ENCODE measurements at regions not wholly inside any gene's neighbourhood (a gene's known extent, or its start where the extent isn't known, plus 50 kb on each side); places are given as distances from the start of the nearest gene placed in this dataset.

- no peaks in the 10 kb centered on the region for H3K27me3 ChIP-seq (ENCODE audit: control insufficient read depth in 2 of 2, insufficient read depth in 2 of 2, low read length in 2 of 2)
- no peak overlapping the region for H2AFZ ChIP-seq (ENCODE audit: insufficient read depth, low read depth, low read length, poor library complexity, severe bottlenecking)
- Mint-ChIP-seq H3K27me3 (ENCODE audit: low read depth in 3 of 3) (no peaks in the 10 kb centered on the region), H3K4me3 (no peak overlapping the region), H3K27ac (no peak overlapping the region), H3K4me1 (no peaks in the 10 kb centered on the region), H3K36me3 (no peaks in the 10 kb centered on the region), H3K9me3 (peaks cover 0 to 8% (median 6%) of the 10 kb centered on the region in 7 donors)
- no peaks in the 10 kb centered on the region for H3K4me1 ChIP-seq (ENCODE audit: control insufficient read depth in 1 of 2, insufficient read depth in 2 of 2, low read length in 2 of 2)
- DNase-seq: no peak
- H3K27ac ChIP-seq (ENCODE audit: low read depth in 1 of 2, low read length in 2 of 2): no peak overlapping the region
- H3K4me3 ChIP-seq (replicated peaks in 1 of 3; ENCODE audit: low read depth in 2 of 3, low read length in 3 of 3): no peak overlapping the region
- no peak for TF ChIP-seq CTCF (IDR thresholded peaks at IDR 0.05)
- no peak overlapping the region for H3K9ac ChIP-seq (ENCODE audit: insufficient read depth, low read length, poor library complexity, severe bottlenecking)
- H3K79me2 ChIP-seq (ENCODE audit: insufficient read depth, low read length): no peaks in the 10 kb centered on the region
- H3K4me2 ChIP-seq (replicated peaks; ENCODE audit: extremely low read depth, low read length, poor library complexity, severe bottlenecking): no peak overlapping the region
- H3K36me3 ChIP-seq (replicated peaks in 1 of 2; ENCODE audit: control insufficient read depth in 1 of 2, insufficient read depth in 2 of 2, low read length in 2 of 2): no peaks in the 10 kb centered on the region
- H3K9me3 ChIP-seq (replicated peaks in 1 of 2; ENCODE audit: control insufficient read depth in 1 of 2, insufficient read depth in 1 of 2, low read length in 2 of 2): no peaks in the 10 kb centered on the region
- no peaks in the 10 kb centered on the region for H4K20me1 ChIP-seq (ENCODE audit: insufficient read depth, low read length)
- intact Hi-C loops (cut with micrococcal nuclease): no loop called here
Measured at GRCh38 chr12:60042835-60043234, 447.0 kb downstream of the SLC16A7 start.

GRCh38 chr12:60043236-60043635 lies 447.4 kb downstream of the SLC16A7 start:
- Histone ChIP-seq H2AFZ (ENCODE audit: insufficient read depth, low read depth, low read length, poor library complexity, severe bottlenecking) (no peak overlapping the region), H3K27ac (ENCODE audit: low read depth in 1 of 2, low read length in 2 of 2) (no peak overlapping the region), H3K27me3 (ENCODE audit: control insufficient read depth in 2 of 2, insufficient read depth in 2 of 2, low read length in 2 of 2) (no peaks in the 10 kb centered on the region), H3K9ac (ENCODE audit: insufficient read depth, low read length, poor library complexity, severe bottlenecking) (no peak overlapping the region), H4K20me1 (ENCODE audit: insufficient read depth, low read length) (no peaks in the 10 kb centered on the region), H3K4me1 (ENCODE audit: control insufficient read depth in 1 of 2, insufficient read depth in 2 of 2, low read length in 2 of 2) (no peaks in the 10 kb centered on the region), H3K9me3 (replicated peaks in 1 of 2; ENCODE audit: control insufficient read depth in 1 of 2, insufficient read depth in 1 of 2, low read length in 2 of 2) (no peaks in the 10 kb centered on the region), H3K79me2 (ENCODE audit: insufficient read depth, low read length) (no peaks in the 10 kb centered on the region), H3K4me2 (replicated peaks; ENCODE audit: extremely low read depth, low read length, poor library complexity, severe bottlenecking) (no peak overlapping the region), H3K4me3 (replicated peaks in 1 of 3; ENCODE audit: low read depth in 2 of 3, low read length in 3 of 3) (no peak overlapping the region), H3K36me3 (replicated peaks in 1 of 2; ENCODE audit: control insufficient read depth in 1 of 2, insufficient read depth in 2 of 2, low read length in 2 of 2) (no peaks in the 10 kb centered on the region)
- no peaks in the 10 kb centered on the region for H3K27me3 Mint-ChIP-seq (ENCODE audit: low read depth in 3 of 3)
- intact Hi-C loops (cut with micrococcal nuclease): no loop called here
- H3K4me1 Mint-ChIP-seq: no peaks in the 10 kb centered on the region
- H3K36me3 Mint-ChIP-seq: no peaks in the 10 kb centered on the region
- H3K4me3 Mint-ChIP-seq: no peak overlapping the region
- no peak for TF ChIP-seq CTCF (IDR thresholded peaks at IDR 0.05)
- DNase-seq: no peak
- H3K27ac Mint-ChIP-seq: no peak overlapping the region
- WGBS (ENCODE audit: insufficient coverage): no CpG with 5 or more reads among the region's 1 CpG
- peaks cover 0 to 7% (median 4%) of the 10 kb centered on the region in 7 donors for H3K9me3 Mint-ChIP-seq

Data from CD14-positive monocyte (primary cell).